ENCODE measurements at regions not wholly inside any gene's neighbourhood (a gene's known extent, or its start where the extent isn't known, plus 50 kb on each side); places are given as distances from the start of the nearest gene placed in this dataset.

GRCh38 chr20:39233755-39234154 lies 271.6 kb downstream of the DHX35 start:
- DNase-seq = no peak

GRCh38 chr20:39227416-39227815 lies 265.3 kb downstream of the DHX35 start:
- no peak for DNase-seq

GRCh38 chr20:39225978-39226377 lies 263.8 kb downstream of the DHX35 start:
- DNase-seq = no peak

- DNase-seq = no peak
These were observed 263.4 kb downstream of the DHX35 start for GRCh38 chr20:39225536-39225935.

- no peak for DNase-seq
These were observed 260.0 kb downstream of the DHX35 start for GRCh38 chr20:39222101-39222500.

- DNase-seq = no peak
These were observed 254.1 kb downstream of the DHX35 start for GRCh38 chr20:39216195-39216594.

- no peak for DNase-seq
These were observed 252.7 kb downstream of the DHX35 start for GRCh38 chr20:39214828-39215227.

GRCh38 chr20:39213476-39214145 lies 251.5 kb downstream of the DHX35 start:
- DNase-seq = no peak

- DNase-seq = no peak
These were observed 249.1 kb downstream of the DHX35 start for GRCh38 chr20:39211060-39211748.

- DNase-seq = no peak
These were observed 248.3 kb downstream of the DHX35 start for GRCh38 chr20:39210341-39211036.

GRCh38 chr20:39206899-39207564 lies 244.9 kb downstream of the DHX35 start:
- no peak for DNase-seq

GRCh38 chr20:39195582-39196021 lies 233.5 kb downstream of the DHX35 start:
- peak; percentile 15 for DNase-seq

- no peak for DNase-seq
These were observed 228.8 kb downstream of the DHX35 start for GRCh38 chr20:39190666-39191570.

- no peak for DNase-seq
These were observed 226.2 kb downstream of the DHX35 start for GRCh38 chr20:39188266-39188765.

- no peak for DNase-seq
These were observed 219.3 kb downstream of the DHX35 start for GRCh38 chr20:39181490-39181889.

- DNase-seq = no peak
These were observed 214.3 kb downstream of the DHX35 start for GRCh38 chr20:39176457-39176856.

GRCh38 chr20:39170896-39171463 lies 208.8 kb downstream of the DHX35 start:
- DNase-seq = no peak

- no peak for DNase-seq
These were observed 203.0 kb downstream of the DHX35 start for GRCh38 chr20:39165099-39165498.

- DNase-seq = no peak
These were observed 202.5 kb downstream of the DHX35 start for GRCh38 chr20:39164642-39165041.

GRCh38 chr20:39163993-39164392 lies 201.8 kb downstream of the DHX35 start:
- DNase-seq = no peak

- DNase-seq = no peak
These were observed 199.8 kb downstream of the DHX35 start for GRCh38 chr20:39161900-39162299.

GRCh38 chr20:39155971-39156370 lies 193.8 kb downstream of the DHX35 start:
- DNase-seq = no peak

Data from NCI-H69 (cell line).